WTC11 (cell line): ENCODE measurements at regions not wholly inside any gene's neighbourhood (a gene's known extent, or its start where the extent isn't known, plus 50 kb on each side); places are given as distances from the start of the nearest gene placed in this dataset.

Experiments
- AFF4 ChIP-seq: sonication (generic); formaldehyde crosslinking; IDR thresholded peaks from 2 replicates; pipeline ENCODE4 v1.8.1; 2023; ENCODE audit warnings: mild to moderate bottlenecking, missing genetic modification reagents, borderline replicate concordance
- E2F4 ChIP-seq: sonication (generic); formaldehyde crosslinking; IDR thresholded peaks from 2 replicates; pipeline ENCODE4 v1.8.1; 2022; ENCODE audit warnings: low read depth, mild to moderate bottlenecking, moderate library complexity, missing genetic modification reagents, borderline replicate concordance
- ESRRA ChIP-seq: sonication (generic); formaldehyde crosslinking; IDR thresholded peaks from 2 replicates; pipeline ENCODE4 v1.8.1; 2022; ENCODE audit warnings: mild to moderate bottlenecking, missing genetic modification reagents, borderline replicate concordance
- ETV6 ChIP-seq: sonication (generic); formaldehyde crosslinking; IDR thresholded peaks from 2 replicates; pipeline ENCODE4 v1.8.1; 2022; ENCODE audit warnings: mild to moderate bottlenecking, missing genetic modification reagents
- HMGA2 ChIP-seq: fragments of 250-450 bp; sonication (Bioruptor Pico); IDR thresholded peaks from 2 replicates; pipeline ENCODE4 v1.4.0; 2021; ENCODE audit warnings: mild to moderate bottlenecking, moderate library complexity
- MYBL2 ChIP-seq: sonication (generic); formaldehyde crosslinking; IDR thresholded peaks from 2 replicates; pipeline ENCODE4 v1.8.1; 2023; ENCODE audit warnings: mild to moderate bottlenecking, moderate library complexity, missing genetic modification reagents
- PRRX2 ChIP-seq: fragments of 250-450 bp; sonication (Bioruptor Pico); IDR thresholded peaks from 2 replicates; pipeline ENCODE4 v1.8.0; 2021; ENCODE audit warnings: mild to moderate bottlenecking
- ZBTB21 ChIP-seq: sonication (generic); formaldehyde crosslinking; IDR thresholded peaks from 2 replicates; pipeline ENCODE4 v1.8.1; 2023; ENCODE audit warnings: mild to moderate bottlenecking, missing genetic modification reagents, borderline replicate concordance
- ZNF396 ChIP-seq: fragments of 250-450 bp; sonication (Bioruptor Pico); IDR thresholded peaks from 2 replicates; pipeline ENCODE4 v1.8.0; 2021; ENCODE audit warnings: mild to moderate bottlenecking, moderate library complexity, borderline replicate concordance
- ZNF532 ChIP-seq: fragments of 250-450 bp; sonication (Bioruptor Pico); IDR thresholded peaks from 2 replicates; pipeline ENCODE4 v1.9.0; 2021; ENCODE audit warnings: mild to moderate bottlenecking, borderline replicate concordance
- TF ChIP-seq, protein P1 (sequence below): sonication (generic); formaldehyde crosslinking; IDR thresholded peaks from 2 replicates; pipeline ENCODE4 v1.8.0; 2023; ENCODE audit warnings: missing genetic modification reagents, mild to moderate bottlenecking, borderline replicate concordance
- TF ChIP-seq, protein P2 (sequence below): fragments of 250-450 bp; sonication (Bioruptor Pico); conservative IDR thresholded peaks from 2 replicates; pipeline ENCODE4 v1.9.0; 2021; ENCODE audit warnings: mild to moderate bottlenecking
- TF ChIP-seq, protein P3 (sequence below): sonication (generic); formaldehyde crosslinking; IDR thresholded peaks from 2 replicates; pipeline ENCODE4 v1.8.1; 2022; ENCODE audit warnings: low read depth, missing genetic modification reagents, borderline replicate concordance
- TF ChIP-seq, protein P4 (sequence below): sonication (generic); formaldehyde crosslinking; IDR thresholded peaks from 2 replicates; pipeline ENCODE4 v1.8.1; 2022; ENCODE audit warnings: missing genetic modification reagents, borderline replicate concordance
- TF ChIP-seq, protein P5 (sequence below): fragments of 250-450 bp; sonication (Bioruptor Pico); IDR thresholded peaks from 2 replicates; pipeline ENCODE4 v1.8.0; 2021; ENCODE audit warnings: mild to moderate bottlenecking

DNA sequence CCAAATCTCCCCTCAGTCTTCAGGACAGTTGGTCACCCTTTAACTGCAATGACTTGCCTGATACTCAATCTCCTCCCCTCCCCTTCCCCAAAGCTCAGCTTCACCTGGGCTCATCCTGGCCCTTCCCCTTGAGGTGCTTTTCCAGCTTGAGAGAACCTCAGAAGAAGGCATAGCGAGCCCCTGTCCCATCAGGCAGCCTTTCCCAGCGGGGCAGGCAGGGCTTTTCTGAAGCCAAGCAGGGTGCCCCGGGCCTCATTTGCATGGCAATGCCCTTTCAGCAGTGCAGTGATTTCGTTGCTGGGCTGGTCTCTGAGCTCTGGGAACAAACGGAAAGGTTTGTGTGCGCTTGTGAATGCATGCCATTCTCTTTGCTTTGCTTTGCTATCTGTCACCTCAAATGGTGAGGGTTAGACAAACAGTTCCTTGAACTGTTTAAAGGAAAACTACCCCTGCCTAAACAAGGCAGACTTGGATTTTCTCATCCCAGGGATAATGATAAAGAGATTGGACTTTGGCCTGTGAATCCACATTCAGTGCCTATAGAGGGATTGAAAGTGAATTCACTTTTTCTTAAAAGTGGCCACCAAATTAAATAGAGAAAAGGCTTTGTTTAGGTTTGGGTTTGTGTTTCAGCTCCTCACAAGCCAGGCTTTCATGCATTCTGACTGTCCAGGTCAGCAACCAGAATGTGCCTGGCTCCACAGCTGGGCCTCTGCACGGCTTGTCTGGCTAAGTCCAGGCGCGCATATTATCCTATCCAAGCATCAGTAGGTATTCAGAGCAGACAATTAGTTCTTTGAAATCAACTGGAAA lies 165.3 kb downstream of the ZNF608 start (continued):
- no peak for TF ChIP-seq E2F4
- 0 out of 2 replicates have a peak, but pooled peaks have one; percentile 25 for TF ChIP-seq HMGA2 (CRISPR knock-in tag)
- TF ChIP-seq ZNF396 (CRISPR knock-in tag), result peak; percentile 97; the same call in 1 of the 2 replicates
- peak; percentile 86; the same call in 1 of the 2 replicates for TF ChIP-seq AFF4 (CRISPR knock-in tag)
- peak; percentile 95 for TF ChIP-seq PRRX2
- TF ChIP-seq ZNF532 (CRISPR knock-in tag), result peak; percentile 95
- TF ChIP-seq MYBL2 (CRISPR knock-in tag), result 0 out of 2 replicates have a peak, but pooled peaks have one; percentile 40
- peak; percentile 88 for TF ChIP-seq ETV6 (CRISPR knock-in tag)
- TF ChIP-seq, protein P1, sequence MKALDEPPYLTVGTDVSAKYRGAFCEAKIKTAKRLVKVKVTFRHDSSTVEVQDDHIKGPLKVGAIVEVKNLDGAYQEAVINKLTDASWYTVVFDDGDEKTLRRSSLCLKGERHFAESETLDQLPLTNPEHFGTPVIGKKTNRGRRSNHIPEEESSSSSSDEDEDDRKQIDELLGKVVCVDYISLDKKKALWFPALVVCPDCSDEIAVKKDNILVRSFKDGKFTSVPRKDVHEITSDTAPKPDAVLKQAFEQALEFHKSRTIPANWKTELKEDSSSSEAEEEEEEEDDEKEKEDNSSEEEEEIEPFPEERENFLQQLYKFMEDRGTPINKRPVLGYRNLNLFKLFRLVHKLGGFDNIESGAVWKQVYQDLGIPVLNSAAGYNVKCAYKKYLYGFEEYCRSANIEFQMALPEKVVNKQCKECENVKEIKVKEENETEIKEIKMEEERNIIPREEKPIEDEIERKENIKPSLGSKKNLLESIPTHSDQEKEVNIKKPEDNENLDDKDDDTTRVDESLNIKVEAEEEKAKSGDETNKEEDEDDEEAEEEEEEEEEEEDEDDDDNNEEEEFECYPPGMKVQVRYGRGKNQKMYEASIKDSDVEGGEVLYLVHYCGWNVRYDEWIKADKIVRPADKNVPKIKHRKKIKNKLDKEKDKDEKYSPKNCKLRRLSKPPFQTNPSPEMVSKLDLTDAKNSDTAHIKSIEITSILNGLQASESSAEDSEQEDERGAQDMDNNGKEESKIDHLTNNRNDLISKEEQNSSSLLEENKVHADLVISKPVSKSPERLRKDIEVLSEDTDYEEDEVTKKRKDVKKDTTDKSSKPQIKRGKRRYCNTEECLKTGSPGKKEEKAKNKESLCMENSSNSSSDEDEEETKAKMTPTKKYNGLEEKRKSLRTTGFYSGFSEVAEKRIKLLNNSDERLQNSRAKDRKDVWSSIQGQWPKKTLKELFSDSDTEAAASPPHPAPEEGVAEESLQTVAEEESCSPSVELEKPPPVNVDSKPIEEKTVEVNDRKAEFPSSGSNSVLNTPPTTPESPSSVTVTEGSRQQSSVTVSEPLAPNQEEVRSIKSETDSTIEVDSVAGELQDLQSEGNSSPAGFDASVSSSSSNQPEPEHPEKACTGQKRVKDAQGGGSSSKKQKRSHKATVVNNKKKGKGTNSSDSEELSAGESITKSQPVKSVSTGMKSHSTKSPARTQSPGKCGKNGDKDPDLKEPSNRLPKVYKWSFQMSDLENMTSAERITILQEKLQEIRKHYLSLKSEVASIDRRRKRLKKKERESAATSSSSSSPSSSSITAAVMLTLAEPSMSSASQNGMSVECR (CRISPR knock-in tag), result 0 out of 2 replicates have a peak, but pooled peaks have one; percentile 54
- peak; percentile 69; the same call in 1 of the 2 replicates for TF ChIP-seq ZBTB21 (CRISPR knock-in tag)
- TF ChIP-seq ESRRA (CRISPR knock-in tag), result no peak
- TF ChIP-seq, protein P2, sequence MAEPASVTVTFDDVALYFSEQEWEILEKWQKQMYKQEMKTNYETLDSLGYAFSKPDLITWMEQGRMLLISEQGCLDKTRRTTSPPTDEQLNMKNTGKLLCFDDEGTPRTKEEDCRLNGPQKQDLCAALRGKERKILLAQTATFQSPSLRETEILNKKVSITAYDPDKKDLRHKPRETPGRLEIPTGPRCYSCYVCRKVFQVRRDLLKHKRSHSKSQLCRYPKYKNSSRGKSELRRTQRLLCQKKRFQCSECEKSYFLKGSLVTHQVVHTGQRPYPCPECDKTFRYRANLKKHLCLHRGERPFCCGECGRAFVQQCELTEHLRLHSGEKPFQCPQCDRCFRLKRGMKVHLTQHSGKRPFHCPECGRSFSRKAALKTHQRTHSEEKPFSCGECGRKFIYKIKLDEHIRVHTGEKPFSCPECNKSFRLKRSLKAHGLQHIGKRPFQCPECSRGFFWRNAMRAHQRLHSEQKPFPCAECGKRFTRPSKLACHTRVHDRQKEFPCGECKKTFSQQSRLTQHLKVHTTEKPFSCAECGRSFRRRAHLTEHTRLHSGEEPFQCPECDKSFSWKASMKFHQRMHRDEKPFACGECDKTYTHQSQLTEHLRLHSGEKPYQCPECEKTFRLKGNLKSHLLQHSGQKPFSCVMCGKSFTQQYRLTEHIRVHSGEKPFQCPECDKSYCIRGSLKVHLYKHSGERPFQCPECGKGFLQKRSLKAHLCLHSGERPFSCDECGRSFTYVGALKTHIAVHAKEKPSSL (CRISPR knock-in tag), result peak; percentile 78
- TF ChIP-seq, protein P3, sequence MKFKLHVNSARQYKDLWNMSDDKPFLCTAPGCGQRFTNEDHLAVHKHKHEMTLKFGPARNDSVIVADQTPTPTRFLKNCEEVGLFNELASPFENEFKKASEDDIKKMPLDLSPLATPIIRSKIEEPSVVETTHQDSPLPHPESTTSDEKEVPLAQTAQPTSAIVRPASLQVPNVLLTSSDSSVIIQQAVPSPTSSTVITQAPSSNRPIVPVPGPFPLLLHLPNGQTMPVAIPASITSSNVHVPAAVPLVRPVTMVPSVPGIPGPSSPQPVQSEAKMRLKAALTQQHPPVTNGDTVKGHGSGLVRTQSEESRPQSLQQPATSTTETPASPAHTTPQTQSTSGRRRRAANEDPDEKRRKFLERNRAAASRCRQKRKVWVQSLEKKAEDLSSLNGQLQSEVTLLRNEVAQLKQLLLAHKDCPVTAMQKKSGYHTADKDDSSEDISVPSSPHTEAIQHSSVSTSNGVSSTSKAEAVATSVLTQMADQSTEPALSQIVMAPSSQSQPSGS, result no peak
- TF ChIP-seq, protein P4, sequence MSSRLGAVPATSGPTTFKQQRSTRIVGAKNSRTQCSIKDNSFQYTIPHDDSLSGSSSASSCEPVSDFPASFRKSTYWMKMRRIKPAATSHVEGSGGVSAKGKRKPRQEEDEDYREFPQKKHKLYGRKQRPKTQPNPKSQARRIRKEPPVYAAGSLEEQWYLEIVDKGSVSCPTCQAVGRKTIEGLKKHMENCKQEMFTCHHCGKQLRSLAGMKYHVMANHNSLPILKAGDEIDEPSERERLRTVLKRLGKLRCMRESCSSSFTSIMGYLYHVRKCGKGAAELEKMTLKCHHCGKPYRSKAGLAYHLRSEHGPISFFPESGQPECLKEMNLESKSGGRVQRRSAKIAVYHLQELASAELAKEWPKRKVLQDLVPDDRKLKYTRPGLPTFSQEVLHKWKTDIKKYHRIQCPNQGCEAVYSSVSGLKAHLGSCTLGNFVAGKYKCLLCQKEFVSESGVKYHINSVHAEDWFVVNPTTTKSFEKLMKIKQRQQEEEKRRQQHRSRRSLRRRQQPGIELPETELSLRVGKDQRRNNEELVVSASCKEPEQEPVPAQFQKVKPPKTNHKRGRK (CRISPR knock-in tag), result no peak
- TF ChIP-seq, protein P5, sequence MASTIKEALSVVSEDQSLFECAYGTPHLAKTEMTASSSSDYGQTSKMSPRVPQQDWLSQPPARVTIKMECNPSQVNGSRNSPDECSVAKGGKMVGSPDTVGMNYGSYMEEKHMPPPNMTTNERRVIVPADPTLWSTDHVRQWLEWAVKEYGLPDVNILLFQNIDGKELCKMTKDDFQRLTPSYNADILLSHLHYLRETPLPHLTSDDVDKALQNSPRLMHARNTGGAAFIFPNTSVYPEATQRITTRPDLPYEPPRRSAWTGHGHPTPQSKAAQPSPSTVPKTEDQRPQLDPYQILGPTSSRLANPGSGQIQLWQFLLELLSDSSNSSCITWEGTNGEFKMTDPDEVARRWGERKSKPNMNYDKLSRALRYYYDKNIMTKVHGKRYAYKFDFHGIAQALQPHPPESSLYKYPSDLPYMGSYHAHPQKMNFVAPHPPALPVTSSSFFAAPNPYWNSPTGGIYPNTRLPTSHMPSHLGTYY (CRISPR knock-in tag), result peak; percentile 95
